Stimulated activated CD4-positive, alpha-beta T cell treated with anti-CD3 and anti-CD28 coated beads, Interleukin-2, amount 100 ng/mL, for 48 hours (primary cell): ENCODE measurements at regions not wholly inside any gene's neighbourhood (a gene's known extent, or its start where the extent isn't known, plus 50 kb on each side); places are given as distances from the start of the nearest gene placed in this dataset.
"Not testable (repeated sequence)": the region's sequence is repeated elsewhere in the genome, so short reads cannot be mapped to it uniquely, and the experiment has no call there.

Experiments
- DNase-seq, 2 donors: peaks; one replicate each; pipeline ENCODE4 v3.0.0-alpha.2; 2020

GRCh38 chr15:44817797-44818196 is 81.5 kb downstream of the TRIM69 start:
- DNase-seq, result not testable (repeated sequence)

GRCh38 chr15:44819331-44819987 is 83.1 kb downstream of the TRIM69 start:
- DNase-seq, result not testable (repeated sequence)

GRCh38 chr15:44820535-44820934 is 84.2 kb downstream of the TRIM69 start:
- DNase-seq, result not testable (repeated sequence)

- DNase-seq, result not testable (repeated sequence)
Observed at GRCh38 chr15:44820967-44821366, 84.6 kb downstream of the TRIM69 start.

GRCh38 chr15:44824277-44825145 is 88.2 kb downstream of the TRIM69 start:
- not testable (repeated sequence) for DNase-seq

- not testable (repeated sequence) for DNase-seq
Observed at GRCh38 chr15:44826583-44826982, 90.3 kb downstream of the TRIM69 start.

GRCh38 chr15:44828229-44828914 is 92.0 kb downstream of the TRIM69 start:
- not testable (repeated sequence) for DNase-seq

- not testable (repeated sequence) for DNase-seq
Observed at GRCh38 chr15:44829150-44829549, 92.8 kb downstream of the TRIM69 start.

GRCh38 chr15:44830692-44831408 is 94.5 kb downstream of the TRIM69 start:
- DNase-seq, result not testable (repeated sequence)

GRCh38 chr15:44831409-44831741 is 95.0 kb downstream of the TRIM69 start:
- not testable (repeated sequence) for DNase-seq

- DNase-seq, result not testable (repeated sequence)
Observed at GRCh38 chr15:44832133-44832532, 95.8 kb downstream of the TRIM69 start.

GRCh38 chr15:44833081-44833480 is 96.8 kb downstream of the TRIM69 start:
- DNase-seq, result not testable (repeated sequence)

- not testable (repeated sequence) for DNase-seq
Observed at GRCh38 chr15:44833761-44834160, 97.4 kb downstream of the TRIM69 start.

GRCh38 chr15:44835082-44835481 is 98.8 kb downstream of the TRIM69 start:
- DNase-seq, result not testable (repeated sequence)

- no peak for DNase-seq
Observed at GRCh38 chr15:44836094-44836493, 99.8 kb downstream of the TRIM69 start.

- DNase-seq, result not testable (repeated sequence)
Observed at GRCh38 chr15:44838929-44839328, 102.6 kb downstream of the TRIM69 start.

GRCh38 chr15:44841762-44842161 is 105.4 kb downstream of the TRIM69 start:
- DNase-seq, result not testable (repeated sequence)

GRCh38 chr15:44842883-44843282 is 106.6 kb downstream of the TRIM69 start:
- not testable (repeated sequence) for DNase-seq

- DNase-seq, result not testable (repeated sequence)
Observed at GRCh38 chr15:44844936-44845335, 108.6 kb downstream of the TRIM69 start.

GRCh38 chr15:44846156-44846555 is 109.8 kb downstream of the TRIM69 start:
- not testable (repeated sequence) for DNase-seq

- DNase-seq, result not testable (repeated sequence)
Observed at GRCh38 chr15:44847555-44847954, 108.9 kb upstream of the TERB2 start.

GRCh38 chr15:44848859-44849258 is 107.6 kb upstream of the TERB2 start:
- DNase-seq, result not testable (repeated sequence)
